ENCODE measurements at regions not wholly inside any gene's neighbourhood (a gene's known extent, or its start where the extent isn't known, plus 50 kb on each side); places are given as distances from the start of the nearest gene placed in this dataset.

- DNase-seq = no peak
- H2BK15ac ChIP-seq (replicated peaks; ENCODE audit: low read depth) = no peak overlapping the region
Observed at GRCh38 chr5:135680713-135681112, 101.9 kb upstream of the CXCL14 start.

GRCh38 chr5:135678640-135679268 lies 100.0 kb upstream of the CXCL14 start:
- Histone ChIP-seq H3K56ac (ENCODE audit: low read length) (no peak overlapping the region), H3K4ac (ENCODE audit: low read depth, low read length) (no peak overlapping the region), H4K5ac (ENCODE audit: low read length) (no peak overlapping the region), H3K4me3 (ENCODE audit: low read length) (no peak overlapping the region), H3K4me1 (ENCODE audit: control insufficient read depth, low read depth, low read length) (no peaks in the 10 kb centered on the region), H2BK5ac (ENCODE audit: low read length) (no peak overlapping the region), H3K27me3 (ENCODE audit: insufficient read depth, low read length, poor library complexity) (no peaks in the 10 kb centered on the region), H2AK5ac (ENCODE audit: low read length) (no peak overlapping the region), H3K4me2 (ENCODE audit: low read length) (no peak overlapping the region), H2BK15ac (replicated peaks; ENCODE audit: low read depth) (no peak overlapping the region), H2BK120ac (ENCODE audit: low read depth, low read length) (no peak overlapping the region), H3K9ac (ENCODE audit: low read length) (no peak overlapping the region), H3K79me2 (ENCODE audit: control insufficient read depth, insufficient read depth, low read length) (no peaks in the 10 kb centered on the region), H3K27ac (ENCODE audit: low read depth, low read length) (no peak overlapping the region), H3K23ac (ENCODE audit: low read length) (no peak overlapping the region), H3K79me1 (ENCODE audit: low read length) (no peaks in the 10 kb centered on the region), H3K18ac (ENCODE audit: low read length) (no peak overlapping the region), H4K8ac (ENCODE audit: low read depth, low read length) (no peak overlapping the region), H3K36me3 (ENCODE audit: control insufficient read depth, insufficient read depth, low read length) (no peaks in the 10 kb centered on the region)
- DNase-seq = no peak
- WGBS (ENCODE audit: extremely low coverage, insufficient coverage, low lambda C conversion rate) = no CpG with 5 or more reads among the region's 2 CpGs

More at GRCh38 chr5:135680713-135681112, 101.9 kb upstream of the CXCL14 start:
- Histone ChIP-seq H2BK120ac (ENCODE audit: low read depth, low read length) (no peak overlapping the region), H3K4me3 (ENCODE audit: low read length) (no peak overlapping the region), H2AK5ac (ENCODE audit: low read length) (no peak overlapping the region), H3K27ac (ENCODE audit: low read depth, low read length) (no peak overlapping the region), H3K18ac (ENCODE audit: low read length) (no peak overlapping the region), H3K56ac (ENCODE audit: low read length) (no peak overlapping the region), H4K8ac (ENCODE audit: low read depth, low read length) (no peak overlapping the region), H3K27me3 (ENCODE audit: insufficient read depth, low read length, poor library complexity) (no peaks in the 10 kb centered on the region), H3K36me3 (ENCODE audit: control insufficient read depth, insufficient read depth, low read length) (no peaks in the 10 kb centered on the region), H3K9ac (ENCODE audit: low read length) (no peak overlapping the region), H3K4ac (ENCODE audit: low read depth, low read length) (no peak overlapping the region), H3K79me1 (ENCODE audit: low read length) (no peaks in the 10 kb centered on the region), H3K79me2 (ENCODE audit: control insufficient read depth, insufficient read depth, low read length) (no peaks in the 10 kb centered on the region), H2BK5ac (ENCODE audit: low read length) (no peak overlapping the region), H3K4me2 (ENCODE audit: low read length) (no peak overlapping the region), H4K5ac (ENCODE audit: low read length) (no peak overlapping the region), H3K23ac (ENCODE audit: low read length) (no peak overlapping the region), H3K4me1 (ENCODE audit: control insufficient read depth, low read depth, low read length) (no peaks in the 10 kb centered on the region)
- no CpG with 5 or more reads among the region's 5 CpGs for WGBS (ENCODE audit: extremely low coverage, insufficient coverage, low lambda C conversion rate)

GRCh38 chr5:135671966-135672365 lies 93.2 kb upstream of the CXCL14 start:
- Histone ChIP-seq H3K27ac (ENCODE audit: low read depth, low read length) (no peak overlapping the region), H3K9ac (ENCODE audit: low read length) (no peak overlapping the region), H2BK5ac (ENCODE audit: low read length) (no peak overlapping the region), H3K4me2 (ENCODE audit: low read length) (no peak overlapping the region), H3K27me3 (ENCODE audit: insufficient read depth, low read length, poor library complexity) (no peaks in the 10 kb centered on the region), H3K36me3 (ENCODE audit: control insufficient read depth, insufficient read depth, low read length) (no peaks in the 10 kb centered on the region), H4K8ac (ENCODE audit: low read depth, low read length) (no peak overlapping the region), H2BK15ac (replicated peaks; ENCODE audit: low read depth) (no peak overlapping the region), H2BK120ac (ENCODE audit: low read depth, low read length) (no peak overlapping the region), H3K23ac (ENCODE audit: low read length) (no peak overlapping the region), H3K56ac (ENCODE audit: low read length) (no peak overlapping the region), H3K79me1 (ENCODE audit: low read length) (no peaks in the 10 kb centered on the region), H3K4me1 (ENCODE audit: control insufficient read depth, low read depth, low read length) (no peaks in the 10 kb centered on the region), H3K4me3 (ENCODE audit: low read length) (no peak overlapping the region), H3K18ac (ENCODE audit: low read length) (no peak overlapping the region), H2AK5ac (ENCODE audit: low read length) (no peak overlapping the region), H3K79me2 (ENCODE audit: control insufficient read depth, insufficient read depth, low read length) (no peaks in the 10 kb centered on the region), H4K5ac (ENCODE audit: low read length) (no peak overlapping the region), H3K4ac (ENCODE audit: low read depth, low read length) (no peak overlapping the region)
- no peak for DNase-seq
- no CpG with 5 or more reads among the region's 3 CpGs for WGBS (ENCODE audit: extremely low coverage, insufficient coverage, low lambda C conversion rate)

- Histone ChIP-seq H3K27me3 (ENCODE audit: insufficient read depth, low read length, poor library complexity) (no peaks in the 10 kb centered on the region), H3K18ac (ENCODE audit: low read length) (no peak overlapping the region), H2BK120ac (ENCODE audit: low read depth, low read length) (no peak overlapping the region), H3K27ac (ENCODE audit: low read depth, low read length) (no peak overlapping the region), H3K36me3 (ENCODE audit: control insufficient read depth, insufficient read depth, low read length) (no peaks in the 10 kb centered on the region), H3K79me1 (ENCODE audit: low read length) (no peaks in the 10 kb centered on the region), H3K56ac (ENCODE audit: low read length) (no peak overlapping the region), H3K79me2 (ENCODE audit: control insufficient read depth, insufficient read depth, low read length) (no peaks in the 10 kb centered on the region), H3K4ac (ENCODE audit: low read depth, low read length) (no peak overlapping the region), H3K4me3 (ENCODE audit: low read length) (no peak overlapping the region), H3K4me2 (ENCODE audit: low read length) (no peak overlapping the region), H3K4me1 (ENCODE audit: control insufficient read depth, low read depth, low read length) (no peaks in the 10 kb centered on the region), H4K5ac (ENCODE audit: low read length) (no peak overlapping the region), H4K8ac (ENCODE audit: low read depth, low read length) (no peak overlapping the region), H2AK5ac (ENCODE audit: low read length) (no peak overlapping the region), H3K23ac (ENCODE audit: low read length) (no peak overlapping the region), H2BK5ac (ENCODE audit: low read length) (no peak overlapping the region), H2BK15ac (replicated peaks; ENCODE audit: low read depth) (no peak overlapping the region), H3K9ac (ENCODE audit: low read length) (no peak overlapping the region)
- DNase-seq = no peak
- no CpG with 5 or more reads among the region's 5 CpGs for WGBS (ENCODE audit: extremely low coverage, insufficient coverage, low lambda C conversion rate)
Observed at GRCh38 chr5:135671052-135671705, 92.4 kb upstream of the CXCL14 start.

- H3K4me3 ChIP-seq (ENCODE audit: low read length) = no peak overlapping the region
- no CpG with 5 or more reads among the region's 6 CpGs for WGBS (ENCODE audit: extremely low coverage, insufficient coverage, low lambda C conversion rate)
- no peaks in the 10 kb centered on the region for H3K27me3 ChIP-seq (ENCODE audit: insufficient read depth, low read length, poor library complexity)
- H3K56ac ChIP-seq (ENCODE audit: low read length) = no peak overlapping the region
- no peak overlapping the region for H2BK120ac ChIP-seq (ENCODE audit: low read depth, low read length)
- no peak overlapping the region for H3K9ac ChIP-seq (ENCODE audit: low read length)
- no peaks in the 10 kb centered on the region for H3K4me1 ChIP-seq (ENCODE audit: control insufficient read depth, low read depth, low read length)
- DNase-seq = no peak
- no peak overlapping the region for H4K5ac ChIP-seq (ENCODE audit: low read length)
- H3K4me2 ChIP-seq (ENCODE audit: low read length) = no peak overlapping the region
- H2BK5ac ChIP-seq (ENCODE audit: low read length) = no peak overlapping the region
- no peak overlapping the region for H4K8ac ChIP-seq (ENCODE audit: low read depth, low read length)
- H3K27ac ChIP-seq (ENCODE audit: low read depth, low read length) = no peak overlapping the region
- no peak overlapping the region for H2BK15ac ChIP-seq (replicated peaks; ENCODE audit: low read depth)
- no peaks in the 10 kb centered on the region for H3K36me3 ChIP-seq (ENCODE audit: control insufficient read depth, insufficient read depth, low read length)
- no peak overlapping the region for H3K23ac ChIP-seq (ENCODE audit: low read length)
- H3K4ac ChIP-seq (ENCODE audit: low read depth, low read length) = no peak overlapping the region
- no peak overlapping the region for H2AK5ac ChIP-seq (ENCODE audit: low read length)
- H3K79me2 ChIP-seq (ENCODE audit: control insufficient read depth, insufficient read depth, low read length) = no peaks in the 10 kb centered on the region
- no peak overlapping the region for H3K18ac ChIP-seq (ENCODE audit: low read length)
- H3K79me1 ChIP-seq (ENCODE audit: low read length) = no peaks in the 10 kb centered on the region
Observed at GRCh38 chr5:135670588-135670987, 91.8 kb upstream of the CXCL14 start.

GRCh38 chr5:135669416-135669815 lies 90.6 kb upstream of the CXCL14 start:
- Histone ChIP-seq H3K79me2 (ENCODE audit: control insufficient read depth, insufficient read depth, low read length) (no peaks in the 10 kb centered on the region), H3K4ac (ENCODE audit: low read depth, low read length) (no peak overlapping the region), H3K4me2 (ENCODE audit: low read length) (no peak overlapping the region), H4K8ac (ENCODE audit: low read depth, low read length) (no peak overlapping the region), H3K9ac (ENCODE audit: low read length) (no peak overlapping the region), H3K36me3 (ENCODE audit: control insufficient read depth, insufficient read depth, low read length) (no peaks in the 10 kb centered on the region), H3K56ac (ENCODE audit: low read length) (no peak overlapping the region), H3K79me1 (ENCODE audit: low read length) (no peaks in the 10 kb centered on the region), H3K18ac (ENCODE audit: low read length) (no peak overlapping the region), H2BK5ac (ENCODE audit: low read length) (no peak overlapping the region), H3K27me3 (ENCODE audit: insufficient read depth, low read length, poor library complexity) (no peaks in the 10 kb centered on the region), H2BK120ac (ENCODE audit: low read depth, low read length) (no peak overlapping the region), H3K4me3 (ENCODE audit: low read length) (no peak overlapping the region), H3K23ac (ENCODE audit: low read length) (no peak overlapping the region), H2AK5ac (ENCODE audit: low read length) (no peak overlapping the region), H3K27ac (ENCODE audit: low read depth, low read length) (no peak overlapping the region), H4K5ac (ENCODE audit: low read length) (no peak overlapping the region), H2BK15ac (replicated peaks; ENCODE audit: low read depth) (no peak overlapping the region), H3K4me1 (ENCODE audit: control insufficient read depth, low read depth, low read length) (no peaks in the 10 kb centered on the region)
- no peak for DNase-seq
- no CpG with 5 or more reads among the region's 2 CpGs for WGBS (ENCODE audit: extremely low coverage, insufficient coverage, low lambda C conversion rate)
